ENCODE measurements at regions not wholly inside any gene's neighbourhood (a gene's known extent, or its start where the extent isn't known, plus 50 kb on each side); places are given as distances from the start of the nearest gene placed in this dataset.

GRCh38 chrX:64792598-64793337 lies 183.5 kb downstream of the ZC4H2 start:
- TF ChIP-seq CTCF (IDR thresholded peaks at IDR 0.05) (no peak), POLR2A (IDR thresholded peaks at IDR 0.05) (no peak)
